HCT116 (cell line): ENCODE measurements at regions not wholly inside any gene's neighbourhood (a gene's known extent, or its start where the extent isn't known, plus 50 kb on each side); places are given as distances from the start of the nearest gene placed in this dataset.

Source experiments
- ATAC-seq: fragments of 200-7000 bp; cut with Tn5 transposase; 2 replicates; pipeline ENCODE4 v1.9.1; 2020; ENCODE audit warnings: mild to moderate bottlenecking, moderate library complexity
- BruUV-seq: library from RNA; stranded (reverse); fragments of 400-500 nt; replicated peaks from 2 replicates; lab custom pipeline; 2021; lab: Mats Ljungman, UMichigan
- CTCF ChIA-PET: fragments of 300-600 bp; sonication (Branson Sonifier 250); formaldehyde crosslinking; loops from one replicate; lab custom pipeline; 2021; ENCODE audit warnings: antibody characterized with exemption; lab: Charles Lee
- POLR2A ChIA-PET: fragments of 300-600, 350-600 bp; sonication (Branson Sonifier 250); formaldehyde crosslinking; loops from one replicate; lab custom pipeline; 2021; ENCODE audit warnings: antibody characterized with exemption; lab: Charles Lee
- RAD21 ChIA-PET, 2 experiments: fragments of 300-600 bp; sonication (Branson Sonifier 250); formaldehyde crosslinking; loops; one replicate each; lab custom pipeline; 2023; ENCODE audit warnings: low total read pairs in 2 of 2; ENCODE audit not compliant: uncharacterized antibody in 2 of 2, unreplicated experiment in 2 of 2, low non-redundant PET in 1 of 2; lab: Charles Lee
- DNase-seq: peaks from one replicate; pipeline ENCODE4 v3.0.0-alpha.2; 2010; ENCODE audit warnings: low read depth, low spot score
- H2AFZ ChIP-seq: fragments of 200-600 bp; shearing (Covaris generic), sonication (generic); 2 replicates; pipeline ENCODE4 v1.6.1; 2017; ENCODE audit warnings: low read depth, mixed run types, mixed read lengths, antibody characterized with exemption, low read length; ENCODE audit not compliant: poor library complexity, severe bottlenecking
- H3K27ac ChIP-seq: 2 replicates; pipeline ENCODE4 v1.5.1; 2012; ENCODE audit warnings: low read depth, low read length
- H3K27me3 ChIP-seq: fragments of 200-600 bp; sonication (generic); 2 replicates; pipeline ENCODE4 v1.6.1; 2016; ENCODE audit warnings: mixed run types, low read length, mixed read lengths; ENCODE audit not compliant: insufficient read depth
- H3K36me3 ChIP-seq, 2 experiments: fragments of 200-500 bp in 1 of 2; fragments of 200-600 bp in 1 of 2; sonication (Bioruptor generic) in 1 of 2; sonication (generic) in 1 of 2; 2 replicates each; pipeline versions ENCODE4 v1.5.1 to v1.6.1; 2014 to 2016; ENCODE audit warnings: low read length in 2 of 2, inconsistent platforms in 1 of 2, mixed read lengths in 1 of 2, mixed run types in 1 of 2; ENCODE audit not compliant: insufficient read depth in 2 of 2, control insufficient read depth in 1 of 2
- H3K4me1 ChIP-seq, 2 experiments: fragments of 200-600 bp in 1 of 2; sonication (generic) in 1 of 2; 2 replicates each; pipeline versions ENCODE4 v1.5.1 to v1.6.1; 2012 to 2017; ENCODE audit warnings: low read length in 2 of 2, inconsistent platforms in 1 of 2, mild to moderate bottlenecking in 1 of 2, mixed read lengths in 1 of 2, mixed run types in 1 of 2, moderate library complexity in 1 of 2; ENCODE audit not compliant: insufficient read depth in 2 of 2, control insufficient read depth in 1 of 2
- H3K4me2 ChIP-seq: fragments of 200-600 bp; sonication (generic); 2 replicates; pipeline ENCODE4 v1.6.1; 2017; ENCODE audit warnings: mixed run types, low read length, mixed read lengths
- H3K4me3 ChIP-seq, 2 experiments: fragments of 200-600 bp in 1 of 2; sonication (generic) in 1 of 2; replicated peaks in 1 of 2; 2 replicates each; pipeline ENCODE4 v1.5.1; 2011 to 2016; ENCODE audit warnings: low read length in 2 of 2, control low read depth in 1 of 2, low read depth in 1 of 2, mild to moderate bottlenecking in 1 of 2, mixed read lengths in 1 of 2, mixed run types in 1 of 2
- H3K79me2 ChIP-seq: fragments of 200-600 bp; sonication (generic); 2 replicates; pipeline ENCODE4 v1.6.1; 2017; ENCODE audit warnings: mild to moderate bottlenecking, mixed run types, low read length, moderate library complexity, mixed read lengths; ENCODE audit not compliant: insufficient read depth
- H3K9ac ChIP-seq: fragments of 200-600 bp; sonication (generic); 2 replicates; pipeline ENCODE4 v1.6.1; 2016; ENCODE audit warnings: low read length, mixed read lengths
- H3K9me2 ChIP-seq: fragments of 200-600 bp; sonication (generic), shearing (Covaris generic); 2 replicates; pipeline ENCODE4 v1.6.1; 2017; ENCODE audit warnings: mixed run types, mild to moderate bottlenecking, moderate library complexity; ENCODE audit not compliant: insufficient read depth
- H3K9me3 ChIP-seq, 2 experiments: fragments of 200-500 bp in 1 of 2; fragments of 200-600 bp in 1 of 2; sonication (Bioruptor generic) in 1 of 2; sonication (generic) in 1 of 2; 2 replicates each; pipeline ENCODE4 v1.6.1; 2014 to 2017; ENCODE audit warnings: low read length in 2 of 2, mixed read lengths in 2 of 2, inconsistent platforms in 1 of 2, low read depth in 1 of 2, mild to moderate bottlenecking in 1 of 2, mixed run types in 1 of 2, moderate library complexity in 1 of 2; ENCODE audit not compliant: control insufficient read depth in 1 of 2, insufficient read depth in 1 of 2
- H4K20me1 ChIP-seq: fragments of 200-600 bp; sonication (generic), shearing (Covaris generic); 2 replicates; pipeline ENCODE4 v1.6.1; 2017; ENCODE audit warnings: mixed run types, mild to moderate bottlenecking, moderate library complexity; ENCODE audit not compliant: insufficient read depth
- CBX3 ChIP-seq: IDR thresholded peaks from 2 replicates; pipeline ENCODE4 v1.6.1; 2012; ENCODE audit warnings: low read depth
- EZH2phosphoT487 ChIP-seq: fragments of 200-600 bp; IDR thresholded peaks from 2 replicates; pipeline ENCODE4 v1.6.1; 2018; ENCODE audit warnings: antibody characterized with exemption, borderline replicate concordance
- FOSL1 ChIP-seq: IDR thresholded peaks from 2 replicates; pipeline ENCODE4 v1.6.1; 2012; ENCODE audit warnings: low read depth
- SRF ChIP-seq: IDR thresholded peaks from 2 replicates; pipeline ENCODE4 v1.6.1; 2012; ENCODE audit warnings: low read depth
- TCF7L2 ChIP-seq: IDR thresholded peaks from 2 replicates; pipeline ENCODE4 v1.7.0; 2011; ENCODE audit warnings: borderline replicate concordance, inconsistent platforms; ENCODE audit not compliant: insufficient read depth, insufficient read length; ENCODE audit errors: extremely low read depth
- ZFX ChIP-seq: fragments of 450-650 bp; IDR thresholded peaks from 2 replicates; pipeline ENCODE4 v1.6.1; 2017
- intact Hi-C: fragments of 100-400 bp; cut with micrococcal nuclease; formaldehyde crosslinking; loops from 2 replicates; pipeline ENCODE4 v1.10.0; 2022
- TF ChIP-seq, protein P1 (sequence below), 3 experiments: fragments of 200-600 bp in 1 of 3; sonication (generic) in 1 of 3; IDR thresholded peaks in 2 of 3; conservative IDR thresholded peaks in 1 of 3; 2 replicates each; pipeline ENCODE4 v1.5.1; 2012 to 2017; ENCODE audit warnings: low read depth in 2 of 3, low read length in 2 of 3, antibody characterized with exemption in 1 of 3, borderline replicate concordance in 1 of 3, control low read depth in 1 of 3, mild to moderate bottlenecking in 1 of 3, mixed read lengths in 1 of 3, mixed run types in 1 of 3, moderate library complexity in 1 of 3; ENCODE audit not compliant: insufficient read depth in 1 of 3
- TF ChIP-seq, protein P2 (sequence below): IDR thresholded peaks from 2 replicates; pipeline ENCODE4 v1.6.1; 2011; ENCODE audit warnings: mild to moderate bottlenecking, low read length, moderate library complexity; ENCODE audit not compliant: insufficient replicate concordance; ENCODE audit errors: extremely low read depth

DNA sequence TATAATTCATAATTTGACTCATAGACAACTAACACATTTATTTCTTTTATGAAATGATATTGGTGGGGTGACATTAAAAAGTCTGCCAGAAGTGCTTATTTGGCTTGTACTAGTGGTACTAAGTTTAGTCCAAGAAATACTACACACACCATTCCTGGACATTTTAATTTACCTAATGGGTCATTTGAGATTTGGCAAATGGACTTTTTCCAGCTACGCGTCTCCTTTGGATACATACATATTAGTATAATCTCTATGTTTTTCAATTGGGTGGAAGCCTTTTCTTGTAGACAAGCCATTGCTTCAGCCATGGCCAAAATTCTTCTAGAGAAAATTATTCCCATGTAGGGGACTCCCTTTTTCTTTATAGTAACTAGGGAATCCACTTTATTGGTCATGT, 968.5 kb downstream of the C4orf33 start:
- Histone ChIP-seq H2AFZ (no peak overlapping the region), H4K20me1 (no peaks in the 10 kb centered on the region), H3K9me2 (0 out of 2 replicates have a peak, but pooled peaks cover 3% of the 10 kb centered on the region), H3K4me1 (no peaks in the 10 kb centered on the region), H3K4me2 (no peak overlapping the region), H3K36me3 (no peaks in the 10 kb centered on the region), H3K9ac (no peak overlapping the region), H3K9me3 (no peaks in the 10 kb centered on the region), H3K27me3 (no peaks in the 10 kb centered on the region)
- BruUV-seq, result no TSS peak
- ChIA-PET CTCF (no interaction called here), RAD21 (no interaction called here)
- ATAC-seq, result no peak
- no peak for DNase-seq
- intact Hi-C loops, result no loop called here
- no peak for TF ChIP-seq CBX3
- no peak for TF ChIP-seq ZFX
- no peak for TF ChIP-seq SRF
- TF ChIP-seq TCF7L2, result no peak
- no peak for TF ChIP-seq EZH2phosphoT487
- no peak for TF ChIP-seq FOSL1
- TF ChIP-seq, protein P1, sequence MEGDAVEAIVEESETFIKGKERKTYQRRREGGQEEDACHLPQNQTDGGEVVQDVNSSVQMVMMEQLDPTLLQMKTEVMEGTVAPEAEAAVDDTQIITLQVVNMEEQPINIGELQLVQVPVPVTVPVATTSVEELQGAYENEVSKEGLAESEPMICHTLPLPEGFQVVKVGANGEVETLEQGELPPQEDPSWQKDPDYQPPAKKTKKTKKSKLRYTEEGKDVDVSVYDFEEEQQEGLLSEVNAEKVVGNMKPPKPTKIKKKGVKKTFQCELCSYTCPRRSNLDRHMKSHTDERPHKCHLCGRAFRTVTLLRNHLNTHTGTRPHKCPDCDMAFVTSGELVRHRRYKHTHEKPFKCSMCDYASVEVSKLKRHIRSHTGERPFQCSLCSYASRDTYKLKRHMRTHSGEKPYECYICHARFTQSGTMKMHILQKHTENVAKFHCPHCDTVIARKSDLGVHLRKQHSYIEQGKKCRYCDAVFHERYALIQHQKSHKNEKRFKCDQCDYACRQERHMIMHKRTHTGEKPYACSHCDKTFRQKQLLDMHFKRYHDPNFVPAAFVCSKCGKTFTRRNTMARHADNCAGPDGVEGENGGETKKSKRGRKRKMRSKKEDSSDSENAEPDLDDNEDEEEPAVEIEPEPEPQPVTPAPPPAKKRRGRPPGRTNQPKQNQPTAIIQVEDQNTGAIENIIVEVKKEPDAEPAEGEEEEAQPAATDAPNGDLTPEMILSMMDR (IDR thresholded peaks at IDR 0.05 in 2 of 3, conservative IDR thresholded peaks at IDR 0.05 in 1 of 3; ENCODE audit: borderline replicate concordance in 1 of 3, insufficient read depth in 1 of 3, low read depth in 2 of 3, low read length in 2 of 3), result no peak
- TF ChIP-seq, protein P2, sequence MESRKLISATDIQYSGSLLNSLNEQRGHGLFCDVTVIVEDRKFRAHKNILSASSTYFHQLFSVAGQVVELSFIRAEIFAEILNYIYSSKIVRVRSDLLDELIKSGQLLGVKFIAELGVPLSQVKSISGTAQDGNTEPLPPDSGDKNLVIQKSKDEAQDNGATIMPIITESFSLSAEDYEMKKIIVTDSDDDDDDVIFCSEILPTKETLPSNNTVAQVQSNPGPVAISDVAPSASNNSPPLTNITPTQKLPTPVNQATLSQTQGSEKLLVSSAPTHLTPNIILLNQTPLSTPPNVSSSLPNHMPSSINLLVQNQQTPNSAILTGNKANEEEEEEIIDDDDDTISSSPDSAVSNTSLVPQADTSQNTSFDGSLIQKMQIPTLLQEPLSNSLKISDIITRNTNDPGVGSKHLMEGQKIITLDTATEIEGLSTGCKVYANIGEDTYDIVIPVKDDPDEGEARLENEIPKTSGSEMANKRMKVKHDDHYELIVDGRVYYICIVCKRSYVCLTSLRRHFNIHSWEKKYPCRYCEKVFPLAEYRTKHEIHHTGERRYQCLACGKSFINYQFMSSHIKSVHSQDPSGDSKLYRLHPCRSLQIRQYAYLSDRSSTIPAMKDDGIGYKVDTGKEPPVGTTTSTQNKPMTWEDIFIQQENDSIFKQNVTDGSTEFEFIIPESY, result no peak
- TF ChIP-seq, all 23 proteins: peak for 0
- Histone ChIP-seq H3K27ac (no peak overlapping the region), H3K4me3 (no peak overlapping the region), H3K79me2 (no peaks in the 10 kb centered on the region)
- POLR2A ChIA-PET, result no interaction called here
